ENCODE measurements at regions not wholly inside any gene's neighbourhood (a gene's known extent, or its start where the extent isn't known, plus 50 kb on each side); places are given as distances from the start of the nearest gene placed in this dataset.

DNA sequence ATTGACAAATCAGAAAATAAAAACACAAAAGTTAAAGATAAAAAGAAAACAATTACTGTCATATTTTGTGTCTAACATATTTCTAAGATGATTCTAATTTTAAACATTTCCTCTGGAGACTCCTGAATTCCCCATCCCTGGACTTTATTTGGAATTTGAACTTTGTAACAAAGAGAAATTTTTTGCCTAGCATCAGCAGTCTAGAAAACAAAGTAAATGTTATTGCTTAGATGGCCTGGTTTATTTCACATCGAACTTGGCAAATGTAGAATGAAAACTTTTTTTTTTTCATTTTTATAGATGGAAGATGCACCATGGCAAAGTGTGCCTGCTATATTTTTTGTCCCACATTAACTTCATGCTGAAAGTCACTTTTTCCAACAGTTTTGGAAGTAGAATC, 159.1 kb downstream of the TBX18 start:
- TF ChIP-seq, protein P1, sequence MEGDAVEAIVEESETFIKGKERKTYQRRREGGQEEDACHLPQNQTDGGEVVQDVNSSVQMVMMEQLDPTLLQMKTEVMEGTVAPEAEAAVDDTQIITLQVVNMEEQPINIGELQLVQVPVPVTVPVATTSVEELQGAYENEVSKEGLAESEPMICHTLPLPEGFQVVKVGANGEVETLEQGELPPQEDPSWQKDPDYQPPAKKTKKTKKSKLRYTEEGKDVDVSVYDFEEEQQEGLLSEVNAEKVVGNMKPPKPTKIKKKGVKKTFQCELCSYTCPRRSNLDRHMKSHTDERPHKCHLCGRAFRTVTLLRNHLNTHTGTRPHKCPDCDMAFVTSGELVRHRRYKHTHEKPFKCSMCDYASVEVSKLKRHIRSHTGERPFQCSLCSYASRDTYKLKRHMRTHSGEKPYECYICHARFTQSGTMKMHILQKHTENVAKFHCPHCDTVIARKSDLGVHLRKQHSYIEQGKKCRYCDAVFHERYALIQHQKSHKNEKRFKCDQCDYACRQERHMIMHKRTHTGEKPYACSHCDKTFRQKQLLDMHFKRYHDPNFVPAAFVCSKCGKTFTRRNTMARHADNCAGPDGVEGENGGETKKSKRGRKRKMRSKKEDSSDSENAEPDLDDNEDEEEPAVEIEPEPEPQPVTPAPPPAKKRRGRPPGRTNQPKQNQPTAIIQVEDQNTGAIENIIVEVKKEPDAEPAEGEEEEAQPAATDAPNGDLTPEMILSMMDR (IDR thresholded peaks at IDR 0.05; ENCODE audit: poor library complexity): no peak
- TF ChIP-seq EZH2 (IDR thresholded peaks at IDR 0.05; ENCODE audit: borderline replicate concordance): no peak

All from hepatocyte (in vitro differentiated cells).